OCI-M1 (cell line): ENCODE measurements at regions not wholly inside any gene's neighbourhood (a gene's known extent, or its start where the extent isn't known, plus 50 kb on each side); places are given as distances from the start of the nearest gene placed in this dataset.
"Not testable (repeated sequence)": the region's sequence is repeated elsewhere in the genome, so short reads cannot be mapped to it uniquely, and the experiment has no call there.

Experiments
- DNase-seq: peaks from one replicate; lab custom pipeline; 2025; lab: John Stamatoyannopoulos, UW

GRCh38 chr12:92400006-92400405 is 254.4 kb upstream of the BTG1 start:
- DNase-seq: no peak

- peak; percentile 52 for DNase-seq
These were observed 253.1 kb upstream of the BTG1 start for GRCh38 chr12:92398565-92399309.

- no peak for DNase-seq
These were observed 251.1 kb upstream of the BTG1 start for GRCh38 chr12:92396647-92397252.

GRCh38 chr12:92395322-92395721 is 249.7 kb upstream of the BTG1 start:
- DNase-seq: no peak

GRCh38 chr12:92394895-92395294 is 249.2 kb upstream of the BTG1 start:
- peak; percentile 38 for DNase-seq

GRCh38 chr12:92393504-92393903 is 247.9 kb upstream of the BTG1 start:
- peak; percentile 10 for DNase-seq

- not testable (repeated sequence) for DNase-seq
These were observed 246.1 kb upstream of the BTG1 start for GRCh38 chr12:92391726-92392125.

- DNase-seq: no peak
These were observed 243.8 kb upstream of the BTG1 start for GRCh38 chr12:92389466-92389865.

- DNase-seq: no peak
These were observed 239.7 kb upstream of the BTG1 start for GRCh38 chr12:92385296-92385695.

GRCh38 chr12:92384571-92384970 is 238.9 kb upstream of the BTG1 start:
- DNase-seq: no peak

GRCh38 chr12:92382383-92382878 is 236.8 kb upstream of the BTG1 start:
- DNase-seq: no peak

- DNase-seq: no peak
These were observed 236.2 kb upstream of the BTG1 start for GRCh38 chr12:92381856-92382255.

GRCh38 chr12:92378682-92379479 is 233.2 kb upstream of the BTG1 start:
- peak; percentile 81 for DNase-seq

GRCh38 chr12:92375504-92375903 is 229.9 kb upstream of the BTG1 start:
- not testable (repeated sequence) for DNase-seq

- DNase-seq: no peak
These were observed 225.2 kb upstream of the BTG1 start for GRCh38 chr12:92370828-92371227.

- DNase-seq: no peak
These were observed 224.0 kb upstream of the BTG1 start for GRCh38 chr12:92369636-92370035.

GRCh38 chr12:92369056-92369455 is 223.4 kb upstream of the BTG1 start:
- DNase-seq: no peak

- no peak for DNase-seq
These were observed 220.2 kb upstream of the BTG1 start for GRCh38 chr12:92365836-92366235.

- no peak for DNase-seq
These were observed 219.7 kb upstream of the BTG1 start for GRCh38 chr12:92365333-92365732.

GRCh38 chr12:92363295-92364146 is 217.9 kb upstream of the BTG1 start:
- DNase-seq: peak; percentile 77

GRCh38 chr12:92362785-92363184 is 217.1 kb upstream of the BTG1 start:
- DNase-seq: peak; percentile 8

- no peak for DNase-seq
These were observed 216.5 kb upstream of the BTG1 start for GRCh38 chr12:92362126-92362525.
